A549 (cell line): ENCODE measurements at regions not wholly inside any gene's neighbourhood (a gene's known extent, or its start where the extent isn't known, plus 50 kb on each side); places are given as distances from the start of the nearest gene placed in this dataset.

Experiments
- ATAC-seq, 2 experiments: fragments of 200-7000 bp in 1 of 2; fragments of >200 bp in 1 of 2; cut with Nextera tagmentation in 1 of 2; cut with Tn5 transposase in 1 of 2; 3 replicates each; pipeline versions ENCODE4 v1.8.0 to v1.9.1; 2018 to 2020; ENCODE audit warnings: mild to moderate bottlenecking in 1 of 2, moderate library complexity in 1 of 2
- CTCF ChIA-PET: fragments of 300-600 bp; sonication (Branson Sonifier 250); formaldehyde crosslinking; extraction: SDS; loops from one replicate; lab custom pipeline; 2021; ENCODE audit warnings: antibody characterized with exemption, inconsistent platforms; lab: Yijun Ruan, JAX
- POLR2A ChIA-PET: fragments of 350-600 bp; formaldehyde crosslinking; extraction: SDS; loops from one replicate; lab custom pipeline; 2021; ENCODE audit warnings: antibody characterized with exemption, inconsistent platforms; lab: Yijun Ruan, JAX
- DNase-seq, 2 experiments: peaks; one replicate each; pipeline versions ENCODE4 v3.0.0 to v3.0.0-alpha.2; 2011 to 2016; ENCODE audit warnings: low read depth in 1 of 2, low spot score in 1 of 2
- FAIRE-seq: peaks from 2 replicates; lab custom pipeline; 2011; peaks lifted over from hg19 to GRCh38; lab: Jason Lieb, UNC
- H3K27ac ChIP-seq, 2 experiments: fragments of >200 bp; sonication (Bioruptor Twin); formaldehyde crosslinking; 3 replicates each; pipeline ENCODE4 v1.5.1; 2016 to 2017
- H3K4me1 ChIP-seq: fragments of >200 bp; sonication (Bioruptor Twin); formaldehyde crosslinking; 3 replicates; pipeline ENCODE4 v1.6.1; 2016
- H3K4me2 ChIP-seq: fragments of >200 bp; sonication (Bioruptor Twin); formaldehyde crosslinking; 3 replicates; pipeline ENCODE4 v1.6.1; 2016
- H3K4me3 ChIP-seq: fragments of >200 bp; sonication (Bioruptor Twin); formaldehyde crosslinking; 3 replicates; pipeline ENCODE4 v1.5.1; 2016
- H3K9me3 ChIP-seq: fragments of >200 bp; sonication (Bioruptor Twin); formaldehyde crosslinking; 3 replicates; pipeline ENCODE4 v1.6.1; 2016
- BHLHE40 ChIP-seq: IDR thresholded peaks from 2 replicates; pipeline ENCODE4 v1.6.1; 2012; ENCODE audit warnings: low read depth, low read length, inconsistent platforms
- CBX8 ChIP-seq: fragments of 200-600 bp; sonication (generic); IDR thresholded peaks from 2 replicates; pipeline ENCODE4 v1.6.1; 2016
- CTCF ChIP-seq: fragments of >200 bp; sonication (Bioruptor Twin); formaldehyde crosslinking; IDR thresholded peaks from 3 replicates; pipeline ENCODE4 v1.5.1; 2016
- EHMT2 ChIP-seq: fragments of 200-600 bp; sonication (generic); IDR thresholded peaks from 2 replicates; pipeline ENCODE4 v1.6.1; 2016; ENCODE audit warnings: antibody characterized with exemption, low read depth, mild to moderate bottlenecking, moderate library complexity
- EP300 ChIP-seq, 2 experiments: fragments of >200 bp; sonication (Bioruptor Twin); formaldehyde crosslinking; IDR thresholded peaks; 2 replicates in 1 of 2; 3 replicates in 1 of 2; pipeline ENCODE4 v1.6.1; 2016 to 2017
- ESRRA ChIP-seq: fragments of 150-350 bp; IDR thresholded peaks from 2 replicates; pipeline ENCODE4 v1.6.1; 2014; ENCODE audit warnings: mild to moderate bottlenecking, low read length, borderline replicate concordance
- GATA3 ChIP-seq: IDR thresholded peaks from 2 replicates; pipeline ENCODE4 v1.6.1; 2012; ENCODE audit warnings: borderline replicate concordance
- HES2 ChIP-seq: fragments of >200 bp; sonication (Bioruptor Twin); formaldehyde crosslinking; IDR thresholded peaks from 2 replicates; pipeline ENCODE4 v1.6.1; 2016
- HOXB13 ChIP-seq: fragments of 250-450 bp; sonication (Bioruptor Pico); IDR thresholded peaks from 2 replicates; pipeline ENCODE4 v1.5.0; 2020; ENCODE audit warnings: low read depth, mild to moderate bottlenecking, moderate library complexity
- KDM5A ChIP-seq: fragments of 200-600 bp; sonication (generic); IDR thresholded peaks from 2 replicates; pipeline ENCODE4 v1.6.1; 2016; ENCODE audit warnings: antibody characterized with exemption, mild to moderate bottlenecking
- MAX ChIP-seq: IDR thresholded peaks from 2 replicates; pipeline ENCODE4 v1.6.1; 2012
- MYC ChIP-seq: IDR thresholded peaks from 2 replicates; pipeline ENCODE4 v1.6.1; 2012; ENCODE audit warnings: mild to moderate bottlenecking, inconsistent platforms, low read length, improper control_type of control experiment, borderline replicate concordance
- NFE2L2 ChIP-seq: fragments of 150-350 bp; conservative IDR thresholded peaks from 2 replicates; pipeline ENCODE4 v1.6.1; 2014; ENCODE audit warnings: low read length
- NR3C1 ChIP-seq: fragments of >200 bp; sonication (Bioruptor Twin); formaldehyde crosslinking; IDR thresholded peaks from 3 replicates; pipeline ENCODE4 v1.6.1; 2017
- PBX3 ChIP-seq: IDR thresholded peaks from 2 replicates; pipeline ENCODE4 v1.6.1; 2012
- POLR2AphosphoS2 ChIP-seq: conservative IDR thresholded peaks from 2 replicates; pipeline ENCODE4 v1.6.1; 2012; ENCODE audit warnings: low read length, improper control_type of control experiment, inconsistent platforms
- RAD21 ChIP-seq, 2 experiments: fragments of >200 bp in 1 of 2; sonication (Bioruptor Twin) in 1 of 2; formaldehyde crosslinking in 1 of 2; IDR thresholded peaks in 1 of 2; conservative IDR thresholded peaks in 1 of 2; 2 replicates in 1 of 2; 3 replicates in 1 of 2; pipeline ENCODE4 v1.6.1; 2012 to 2018; ENCODE audit warnings: inconsistent platforms in 1 of 2
- RCOR1 ChIP-seq: fragments of 150-350 bp; IDR thresholded peaks from 2 replicates; pipeline ENCODE4 v1.6.1; 2014; ENCODE audit warnings: antibody characterized with exemption, low read length, low read depth
- REST ChIP-seq: fragments of 200-600 bp; sonication (generic); IDR thresholded peaks from 2 replicates; pipeline ENCODE4 v1.6.1; 2016; ENCODE audit warnings: antibody characterized with exemption, mild to moderate bottlenecking, moderate library complexity
- RFX5 ChIP-seq: fragments of 450-650 bp; IDR thresholded peaks from 2 replicates; pipeline ENCODE4 v1.7.1; 2014; ENCODE audit warnings: antibody characterized with exemption, mild to moderate bottlenecking, moderate library complexity
- SREBF2 ChIP-seq: fragments of 450-650 bp; IDR thresholded peaks from 2 replicates; pipeline ENCODE4 v1.6.1; 2014; ENCODE audit warnings: mild to moderate bottlenecking, moderate library complexity
- TP53 ChIP-seq: fragments of 250-450 bp; sonication (Bioruptor Pico); IDR thresholded peaks from 2 replicates; pipeline ENCODE4 v1.5.0; 2021; ENCODE audit warnings: mild to moderate bottlenecking, moderate library complexity
- ZC3H11A ChIP-seq: fragments of 450-650 bp; IDR thresholded peaks from 2 replicates; pipeline ENCODE4 v1.6.1; 2014; ENCODE audit warnings: antibody characterized with exemption, mild to moderate bottlenecking
- ZNF302 ChIP-seq: fragments of 250-450 bp; sonication (Bioruptor Pico); IDR thresholded peaks from 2 replicates; pipeline ENCODE4 v1.9.0; 2021; ENCODE audit warnings: inconsistent platforms, mild to moderate bottlenecking, moderate library complexity
- WGBS: methylation state at CpG from one replicate; pipeline ENCODE4 v1.1.6; 2017; ENCODE audit errors: missing lambda C conversion rate; 5-methylcytosine and 5-hydroxymethylcytosine counted together

GRCh38 chr3:152071315-152071714 is 197.4 kb upstream of the MBNL1 start:
- H3K4me3 ChIP-seq = no peak overlapping the region
- ChIA-PET POLR2A (no interaction called here), CTCF (interaction anchor here (0.6 to 1.9 kb wide), 3 partner anchors 10 to 20 kb away, joined by 3 to 5 read pairs (median 3); no protein-coding TSS in a partner anchor)
- no peaks in the 10 kb centered on the region for H3K4me1 ChIP-seq
- FAIRE-seq (no peak), DNase-seq (no peak), ATAC-seq (no peak)
- WGBS = 71% methylated on average over 3 of the region's 3 CpGs
- H3K27ac ChIP-seq = no peak overlapping the region
- peaks cover 12% of the 10 kb centered on the region; the same call in 2 of the 3 replicates for H3K9me3 ChIP-seq
- H3K4me2 ChIP-seq = no peak overlapping the region
- TF ChIP-seq RFX5 = no peak
- no peak for TF ChIP-seq POLR2AphosphoS2
- no peak for TF ChIP-seq MYC
- no peak for TF ChIP-seq NR3C1
- TF ChIP-seq GATA3 = no peak
- no peak for TF ChIP-seq EHMT2
- TF ChIP-seq ZNF302 (CRISPR knock-in tag) = no peak
- no peak for TF ChIP-seq HOXB13 (CRISPR knock-in tag)
- TF ChIP-seq RAD21 (conservative IDR thresholded peaks at IDR 0.05 in 1 of 2, IDR thresholded peaks at IDR 0.05 in 1 of 2) = no peak
- TF ChIP-seq REST = no peak
- no peak for TF ChIP-seq ESRRA
- no peak for TF ChIP-seq PBX3
- no peak for TF ChIP-seq CTCF
- TF ChIP-seq, all 56 proteins: peak for 0

- POLR2A ChIA-PET = no interaction called here
- no peaks in the 10 kb centered on the region for H3K4me1 ChIP-seq
- peaks cover 12% of the 10 kb centered on the region; the same call in 2 of the 3 replicates for H3K9me3 ChIP-seq
- no peak overlapping the region for H3K4me2 ChIP-seq
- H3K27ac ChIP-seq = no peak overlapping the region
- FAIRE-seq = no peak
- 16% methylated on average over 1 of the region's 1 CpG for WGBS
- DNase-seq = peak in 1 of 2 experiments; percentile 30
- peak in 1 of 2 experiments; percentile 44; a peak in 2 of 6 replicates for ATAC-seq
- CTCF ChIA-PET = interaction anchor here (0.6 to 1.9 kb wide), 4 partner anchors 11 to 171 kb away, joined by 3 to 5 read pairs (median 3); no protein-coding TSS in a partner anchor
- no peak overlapping the region for H3K4me3 ChIP-seq
- no peak for TF ChIP-seq MAX
- TF ChIP-seq EP300 (IDR thresholded peaks at IDR 0.05) = no peak
- TF ChIP-seq SREBF2 = no peak
- no peak for TF ChIP-seq HES2
- no peak for TF ChIP-seq BHLHE40
- TF ChIP-seq CBX8 = no peak
- TF ChIP-seq RCOR1 = no peak
- no peak for TF ChIP-seq HOXB13 (CRISPR knock-in tag)
- TF ChIP-seq KDM5A = no peak
- TF ChIP-seq REST = no peak
- no peak for TF ChIP-seq TP53
- TF ChIP-seq ZC3H11A = no peak
- TF ChIP-seq NFE2L2 = no peak
- peak; percentile 37; the same call in 2 of the 3 replicates for TF ChIP-seq CTCF
Observed at GRCh38 chr3:152071924-152072323, 196.8 kb upstream of the MBNL1 start.
